Myocyte (in vitro differentiated cells): ENCODE measurements at regions not wholly inside any gene's neighbourhood (a gene's known extent, or its start where the extent isn't known, plus 50 kb on each side); places are given as distances from the start of the nearest gene placed in this dataset.
"Not testable (repeated sequence)": the region's sequence is repeated elsewhere in the genome, so short reads cannot be mapped to it uniquely, and the experiment has no call there.

Experiments
- DNase-seq: peaks from one replicate; pipeline ENCODE4 v3.0.0-alpha.2; 2012; ENCODE audit warnings: low read depth

- no peak for DNase-seq
These were observed 810.7 kb upstream of the AUTS2 start for GRCh38 chr7:68787566-68787965.

GRCh38 chr7:68788529-68788928 lies 809.7 kb upstream of the AUTS2 start:
- not testable (repeated sequence) for DNase-seq

GRCh38 chr7:68789597-68789996 lies 808.7 kb upstream of the AUTS2 start:
- DNase-seq: no peak

GRCh38 chr7:68792351-68792750 lies 805.9 kb upstream of the AUTS2 start:
- DNase-seq: no peak

GRCh38 chr7:68793513-68793912 lies 804.8 kb upstream of the AUTS2 start:
- DNase-seq: no peak

GRCh38 chr7:68800316-68800715 lies 798.0 kb upstream of the AUTS2 start:
- DNase-seq: no peak

GRCh38 chr7:68805159-68805558 lies 793.1 kb upstream of the AUTS2 start:
- DNase-seq: no peak

GRCh38 chr7:68807666-68808065 lies 790.6 kb upstream of the AUTS2 start:
- DNase-seq: no peak

GRCh38 chr7:68813551-68814080 lies 784.7 kb upstream of the AUTS2 start:
- DNase-seq: no peak

GRCh38 chr7:68816491-68816890 lies 781.8 kb upstream of the AUTS2 start:
- no peak for DNase-seq

GRCh38 chr7:68820321-68820720 lies 778.0 kb upstream of the AUTS2 start:
- no peak for DNase-seq

- DNase-seq: no peak
These were observed 776.4 kb upstream of the AUTS2 start for GRCh38 chr7:68821846-68822245.

- DNase-seq: no peak
These were observed 774.1 kb upstream of the AUTS2 start for GRCh38 chr7:68823996-68824780.

GRCh38 chr7:68828575-68828974 lies 769.7 kb upstream of the AUTS2 start:
- no peak for DNase-seq

- no peak for DNase-seq
These were observed 764.9 kb upstream of the AUTS2 start for GRCh38 chr7:68833422-68833821.

GRCh38 chr7:68839014-68839413 lies 759.3 kb upstream of the AUTS2 start:
- DNase-seq: no peak

GRCh38 chr7:68840991-68841390 lies 757.3 kb upstream of the AUTS2 start:
- DNase-seq: no peak

- not testable (repeated sequence) for DNase-seq
These were observed 754.3 kb upstream of the AUTS2 start for GRCh38 chr7:68843985-68844384.

- no peak for DNase-seq
These were observed 751.4 kb upstream of the AUTS2 start for GRCh38 chr7:68846811-68847325.

- DNase-seq: no peak
These were observed 745.0 kb upstream of the AUTS2 start for GRCh38 chr7:68853254-68853653.

- DNase-seq: no peak
These were observed 740.7 kb upstream of the AUTS2 start for GRCh38 chr7:68857571-68857970.

- DNase-seq: no peak
These were observed 739.8 kb upstream of the AUTS2 start for GRCh38 chr7:68858497-68858896.

GRCh38 chr7:68861171-68861570 lies 737.1 kb upstream of the AUTS2 start:
- DNase-seq: no peak
